Stimulated activated CD4-positive, alpha-beta T cell treated with anti-CD3 and anti-CD28 coated beads, Interleukin-12 subunit alpha, Interleukin-12 subunit beta, amount 100 ng/mL, for 24 hours (primary cell): ENCODE measurements at regions not wholly inside any gene's neighbourhood (a gene's known extent, or its start where the extent isn't known, plus 50 kb on each side); places are given as distances from the start of the nearest gene placed in this dataset.

Experiments used
- DNase-seq, 2 experiments: peaks; one replicate each; pipeline ENCODE4 v3.0.0-alpha.2; 2020; ENCODE audit warnings: low read depth in 2 of 2

DNA sequence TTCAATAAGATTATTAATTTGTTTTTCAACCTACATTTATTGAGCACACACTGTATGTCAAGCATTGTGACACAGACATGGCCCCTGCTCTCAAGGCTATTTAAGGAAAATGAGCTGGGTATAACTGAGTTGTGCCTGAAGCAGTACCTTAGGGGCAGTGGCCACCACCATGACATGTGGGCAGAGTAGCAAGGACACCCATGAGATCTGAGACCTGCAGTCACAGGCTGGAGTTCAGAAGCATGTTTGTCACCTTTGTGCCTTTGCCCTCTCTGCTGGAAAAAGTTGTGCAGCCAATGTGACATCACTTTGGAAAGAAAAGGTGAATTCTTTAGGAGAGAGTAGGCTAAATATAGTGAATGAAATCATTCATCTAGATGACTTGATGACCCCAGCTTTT lies 501.3 kb downstream of the BCOR start:
- no peak for DNase-seq

DNA sequence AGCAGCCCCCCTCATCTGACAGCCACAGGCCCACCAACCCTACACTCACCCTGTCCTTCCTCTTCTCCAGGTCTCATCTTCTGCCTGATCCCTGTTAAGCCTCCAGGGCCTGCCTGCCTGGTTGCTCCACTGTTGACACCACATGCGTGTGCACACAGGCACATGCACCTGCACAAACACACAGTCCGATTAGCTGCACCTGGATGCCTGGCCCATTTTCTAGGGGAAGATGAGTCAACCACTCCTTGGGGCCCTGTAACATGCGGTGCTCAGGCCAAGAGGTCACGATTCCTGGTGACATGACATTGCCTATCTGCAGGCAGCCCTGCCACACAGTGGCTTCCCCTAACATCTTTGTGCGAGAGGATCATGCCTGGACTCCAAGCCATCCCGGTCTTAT lies 498.4 kb downstream of the BCOR start:
- DNase-seq = no peak

GRCh38 chrX:39600222-39600621 lies 497.5 kb downstream of the BCOR start:
- DNase-seq = no peak

DNA sequence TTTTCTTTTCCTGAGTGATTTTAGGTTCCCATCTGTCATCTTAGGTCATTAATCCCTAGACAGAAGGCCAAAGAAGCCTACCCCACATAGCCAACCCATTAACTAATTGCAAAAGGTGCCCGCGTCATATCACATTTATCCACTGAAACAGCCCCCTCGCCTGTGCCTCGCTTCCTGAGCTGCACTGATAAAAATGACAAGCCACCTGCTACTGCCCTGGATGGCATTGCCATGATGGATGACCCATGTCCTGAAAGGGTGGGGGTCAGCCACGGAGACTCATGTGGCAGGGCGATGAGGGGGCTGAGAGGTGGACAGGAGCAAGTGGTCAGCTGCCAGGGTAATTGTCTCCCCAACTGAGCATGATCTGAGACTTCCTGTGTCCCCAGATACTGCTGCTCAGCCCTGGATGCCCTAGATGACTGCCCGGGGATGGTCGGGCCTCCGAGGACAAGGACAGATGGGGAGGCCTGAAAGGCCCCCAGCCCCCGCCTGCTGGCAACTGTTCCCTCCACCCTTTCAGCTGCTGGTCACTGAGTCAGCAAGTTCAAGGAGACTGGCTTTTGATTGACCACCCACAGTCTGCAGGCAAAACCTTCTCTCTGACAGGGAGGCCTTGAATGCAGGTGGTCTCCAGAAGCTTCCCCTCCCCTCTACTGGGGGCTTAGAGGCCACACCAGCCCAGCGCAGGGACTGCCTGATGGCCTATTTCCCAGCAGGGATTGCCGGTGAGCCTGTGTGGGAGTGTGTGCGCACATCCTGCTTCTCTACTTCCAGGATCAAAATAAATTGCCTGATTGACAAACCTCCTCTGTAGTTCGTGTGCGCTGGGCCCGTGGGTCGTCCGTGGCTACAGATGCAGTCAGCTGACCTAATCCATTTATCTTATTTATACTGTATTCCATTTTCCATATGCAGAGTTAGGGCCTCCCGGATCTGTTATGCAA lies 496.3 kb downstream of the BCOR start:
- no peak for DNase-seq

GRCh38 chrX:39602195-39602594 lies 495.6 kb downstream of the BCOR start:
- no peak for DNase-seq

DNA sequence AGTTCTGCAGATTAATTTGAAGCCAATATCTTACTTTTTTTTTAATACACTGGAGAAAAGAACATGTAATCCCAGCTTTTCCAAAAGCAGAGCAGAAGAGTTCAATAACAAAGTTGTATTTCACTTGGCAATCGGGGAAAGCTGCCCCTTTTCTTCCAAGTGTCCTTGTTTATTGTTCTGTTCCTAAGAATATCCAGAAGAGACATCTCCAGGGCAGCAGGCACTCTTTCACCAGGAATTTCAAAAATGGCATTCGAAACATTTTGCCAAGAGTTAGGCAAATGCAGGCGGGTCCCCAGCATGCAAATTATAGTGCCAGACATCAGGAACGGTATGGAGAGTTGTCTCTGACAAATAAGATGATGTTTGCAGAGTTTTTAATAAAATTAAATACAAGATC lies 494.5 kb downstream of the BCOR start:
- DNase-seq = no peak

GRCh38 chrX:39605183-39605582 lies 492.6 kb downstream of the BCOR start:
- DNase-seq = no peak

GRCh38 chrX:39605866-39606265 lies 491.9 kb downstream of the BCOR start:
- no peak for DNase-seq

GRCh38 chrX:39609941-39610340 lies 487.8 kb downstream of the BCOR start:
- DNase-seq = no peak

DNA sequence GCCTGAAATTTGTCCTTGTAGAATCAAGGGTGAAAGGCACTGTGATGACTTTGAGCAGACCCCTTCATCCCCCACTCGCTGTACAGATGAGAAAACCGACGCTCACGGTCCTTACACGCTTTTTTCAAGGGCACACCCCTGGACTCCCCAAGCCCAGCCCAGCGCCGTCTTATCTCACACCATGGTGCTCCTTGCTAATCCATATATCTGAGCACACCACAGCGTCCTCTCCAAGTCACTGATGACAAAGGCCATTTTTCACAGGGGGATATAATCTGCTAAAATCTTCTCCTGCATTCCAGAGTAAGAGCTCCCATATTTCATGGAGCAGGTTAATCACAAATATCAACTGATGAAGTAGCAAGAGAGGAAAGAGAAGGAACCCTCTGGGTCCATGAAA lies 486.3 kb downstream of the BCOR start:
- no peak for DNase-seq

GRCh38 chrX:39613482-39613995 lies 484.2 kb downstream of the BCOR start:
- peak in 1 of 2 experiments; percentile 1 for DNase-seq

- peak; percentile 28 to 63 for DNase-seq
Measured at GRCh38 chrX:39613997-39614679, 483.6 kb downstream of the BCOR start.

GRCh38 chrX:39614680-39614998 lies 483.1 kb downstream of the BCOR start:
- peak in 1 of 2 experiments; percentile 1 for DNase-seq

- DNase-seq = no peak
Measured at GRCh38 chrX:39616098-39616729, 481.5 kb downstream of the BCOR start.

- DNase-seq = no peak
Measured at GRCh38 chrX:39616731-39617130, 481.0 kb downstream of the BCOR start.

GRCh38 chrX:39618178-39618577 lies 479.6 kb downstream of the BCOR start:
- no peak for DNase-seq

DNA sequence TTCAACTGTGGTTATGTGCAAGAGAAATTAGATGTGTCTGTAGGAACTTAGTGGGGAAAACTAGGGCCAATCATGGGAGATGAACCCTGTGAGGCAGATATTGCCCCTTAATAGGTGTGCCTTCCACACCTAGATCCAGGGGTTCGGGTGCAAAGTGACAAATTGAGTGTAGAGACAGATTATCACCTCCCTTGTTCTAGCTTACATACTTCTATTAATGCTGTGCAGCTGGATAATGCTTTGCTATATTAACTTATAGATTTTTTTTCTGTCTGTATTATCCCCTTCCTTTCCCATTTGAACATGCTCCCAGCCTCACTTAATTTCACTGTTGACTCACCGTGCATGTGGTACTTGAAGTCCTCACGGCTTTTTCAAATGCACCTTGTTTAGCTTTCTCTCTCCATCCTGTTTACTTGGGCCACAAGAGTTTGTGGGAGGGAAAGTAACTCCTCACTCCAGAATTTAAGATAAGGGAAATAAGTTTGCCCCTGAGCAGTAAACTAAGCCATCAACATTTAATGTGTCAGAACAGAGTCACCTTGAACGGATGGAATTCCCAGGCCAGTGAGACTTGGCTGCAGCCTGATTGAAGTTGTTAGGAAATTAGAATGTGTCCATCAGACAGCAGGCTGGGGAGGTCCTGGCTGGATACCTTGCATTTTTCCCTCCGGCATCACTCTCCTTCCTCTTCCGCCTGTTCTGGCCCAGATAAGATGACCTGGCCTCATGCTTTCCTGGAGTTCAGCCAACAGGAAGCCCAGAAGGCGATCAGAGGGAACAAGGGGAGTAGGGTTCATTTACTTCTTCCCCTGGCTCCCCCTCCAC lies 478.4 kb downstream of the BCOR start:
- no peak for DNase-seq

DNA sequence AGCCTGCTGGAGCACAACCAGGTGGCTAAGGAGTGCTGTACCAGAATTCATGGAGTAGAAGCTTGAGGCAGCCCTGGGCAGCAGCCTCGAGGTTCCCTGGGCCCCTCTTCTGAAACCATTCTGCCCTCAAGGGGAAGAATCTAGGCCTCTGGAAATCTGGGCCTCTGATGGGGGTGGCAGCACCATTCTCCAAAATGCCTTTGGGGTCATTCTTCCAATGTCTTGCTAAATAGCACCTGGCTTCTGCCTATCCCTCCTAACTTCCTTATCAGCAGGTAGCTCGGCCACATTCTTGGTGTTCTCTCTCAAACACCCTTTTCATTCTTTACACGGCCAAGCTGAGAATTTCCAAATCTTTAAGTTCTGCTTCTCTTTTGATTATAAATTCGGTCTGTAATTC lies 473.6 kb downstream of the BCOR start:
- no peak for DNase-seq

DNA sequence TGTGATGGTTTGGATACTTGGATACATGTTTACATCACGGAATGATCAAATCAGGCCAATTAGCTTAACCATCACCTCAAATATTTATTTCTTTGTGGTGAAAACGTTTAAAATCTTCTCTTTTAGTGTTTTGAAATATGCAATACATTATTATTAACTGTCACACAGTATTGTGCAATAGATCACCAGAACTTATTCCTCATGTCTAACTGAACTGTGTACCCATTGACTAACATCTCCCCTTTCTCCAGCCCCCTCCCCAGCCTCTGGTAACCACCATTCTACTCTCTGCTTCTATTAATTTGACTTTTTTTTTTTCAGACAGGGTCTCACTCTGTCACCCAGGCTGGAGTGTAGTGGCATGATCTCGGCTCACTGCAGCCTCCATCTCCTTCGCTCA lies 471.9 kb downstream of the BCOR start:
- DNase-seq = no peak

- DNase-seq = no peak
Measured at GRCh38 chrX:39626749-39627148, 471.0 kb downstream of the BCOR start.

DNA sequence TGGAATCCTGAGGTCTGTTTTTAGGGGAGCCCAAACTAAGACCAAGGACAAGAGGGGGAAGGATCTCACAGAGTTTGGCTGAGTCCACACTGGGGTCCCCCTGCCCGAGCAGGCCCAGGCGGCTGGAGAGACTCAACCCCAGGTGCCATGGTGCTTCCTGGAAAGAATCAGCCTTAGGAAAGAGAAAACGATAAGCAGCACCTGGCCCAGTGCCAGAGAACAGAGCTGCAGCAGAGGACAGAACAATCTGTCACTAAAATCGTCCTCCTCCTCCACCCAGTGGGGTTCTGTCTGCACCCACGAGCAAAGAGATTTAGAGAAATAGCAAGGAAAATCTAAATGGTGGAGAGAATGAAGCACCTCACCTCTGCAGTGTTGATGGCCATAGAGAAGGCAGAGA lies 470.5 kb downstream of the BCOR start:
- DNase-seq = no peak

GRCh38 chrX:39629001-39629400 lies 468.8 kb downstream of the BCOR start:
- DNase-seq = no peak
